CD14-positive monocyte (primary cell): ENCODE measurements at regions not wholly inside any gene's neighbourhood (a gene's known extent, or its start where the extent isn't known, plus 50 kb on each side); places are given as distances from the start of the nearest gene placed in this dataset.

Experiments used
- DNase-seq, 3 donors: peaks; one replicate each; pipeline ENCODE4 v3.0.0-alpha.2; 2011 to 2022
- H2AFZ ChIP-seq: 2 replicates; pipeline ENCODE4 v1.6.0; 2012; ENCODE audit warnings: mild to moderate bottlenecking, low read depth, low read length, inconsistent platforms; ENCODE audit not compliant: insufficient read depth, poor library complexity, severe bottlenecking
- H3K27ac ChIP-seq, 2 donors: 1 replicate in 1 of 2; 2 replicates in 1 of 2; pipeline ENCODE4 v1.5.1; 2012 to 2013; ENCODE audit warnings: low read length in 2 of 2, control low read depth in 1 of 2, inconsistent platforms in 1 of 2, low read depth in 1 of 2, mild to moderate bottlenecking in 1 of 2
- H3K27me3 ChIP-seq, 2 donors: one replicate each; pipeline versions ENCODE4 v1.6.0 to v1.6.1; 2011 to 2013; ENCODE audit warnings: low read length in 2 of 2; ENCODE audit not compliant: control insufficient read depth in 2 of 2, insufficient read depth in 2 of 2
- H3K36me3 ChIP-seq, 2 donors: replicated peaks in 1 of 2; 1 replicate in 1 of 2; 2 replicates in 1 of 2; pipeline versions ENCODE4 v1.5.1 to v1.6.1; 2012 to 2013; ENCODE audit warnings: low read length in 2 of 2, control low read depth in 1 of 2, inconsistent platforms in 1 of 2, mild to moderate bottlenecking in 1 of 2; ENCODE audit not compliant: insufficient read depth in 2 of 2, control insufficient read depth in 1 of 2
- H3K4me1 ChIP-seq, 2 donors: 1 replicate in 1 of 2; 2 replicates in 1 of 2; pipeline versions ENCODE4 v1.5.1 to v1.6.1; 2012 to 2013; ENCODE audit warnings: low read length in 2 of 2, control low read depth in 1 of 2, inconsistent platforms in 1 of 2, mild to moderate bottlenecking in 1 of 2, moderate library complexity in 1 of 2; ENCODE audit not compliant: insufficient read depth in 2 of 2, control insufficient read depth in 1 of 2
- H3K4me2 ChIP-seq: replicated peaks from 2 replicates; pipeline ENCODE3; 2012; ENCODE audit warnings: low read length, moderate library complexity, mild to moderate bottlenecking; ENCODE audit not compliant: poor library complexity, severe bottlenecking; ENCODE audit errors: extremely low read depth
- H3K4me3 ChIP-seq, 3 experiments: fragments of 200-600 bp in 1 of 3; sonication (generic) in 1 of 3; replicated peaks in 1 of 3; 1 replicate in 2 of 3; 2 replicates in 1 of 3; pipeline ENCODE4 v1.5.1; 2011 to 2013; ENCODE audit warnings: low read length in 3 of 3, mild to moderate bottlenecking in 3 of 3, control low read depth in 2 of 3, low read depth in 2 of 3, inconsistent platforms in 1 of 3, moderate library complexity in 1 of 3
- H3K79me2 ChIP-seq: 2 replicates; pipeline ENCODE4 v1.6.0; 2012; ENCODE audit warnings: mild to moderate bottlenecking, control low read depth, inconsistent platforms, low read length, moderate library complexity; ENCODE audit not compliant: insufficient read depth
- H3K9ac ChIP-seq: 2 replicates; pipeline ENCODE4 v1.6.0; 2017; ENCODE audit warnings: low read length, mild to moderate bottlenecking; ENCODE audit not compliant: insufficient read depth, poor library complexity, severe bottlenecking
- H3K9me3 ChIP-seq, 2 donors: replicated peaks in 1 of 2; 1 replicate in 1 of 2; 2 replicates in 1 of 2; pipeline versions ENCODE4 v1.5.1 to v1.6.1; 2012 to 2013; ENCODE audit warnings: low read length in 2 of 2, control low read depth in 1 of 2; ENCODE audit not compliant: control insufficient read depth in 1 of 2, insufficient read depth in 1 of 2
- H4K20me1 ChIP-seq: 2 replicates; pipeline ENCODE4 v1.6.0; 2012; ENCODE audit warnings: mild to moderate bottlenecking, low read length, control low read depth, moderate library complexity; ENCODE audit not compliant: insufficient read depth
- H3K27ac Mint-ChIP-seq, 7 donors: one replicate each; pipeline ENCODE4 v1.8.0; 2020; ENCODE audit warnings: mild to moderate bottlenecking in 7 of 7, mixed read lengths in 7 of 7, moderate library complexity in 6 of 7, inconsistent platforms in 2 of 7
- H3K27me3 Mint-ChIP-seq, 3 donors: one replicate each; pipeline ENCODE4 v1.8.0; 2021 to 2022; ENCODE audit warnings: low read depth in 3 of 3, mild to moderate bottlenecking in 3 of 3, mixed read lengths in 3 of 3, moderate library complexity in 3 of 3, inconsistent platforms in 1 of 3
- H3K36me3 Mint-ChIP-seq, 2 donors: one replicate each; pipeline ENCODE4 v1.8.0; 2020; ENCODE audit warnings: mixed read lengths in 2 of 2, inconsistent platforms in 1 of 2, mild to moderate bottlenecking in 1 of 2
- H3K4me1 Mint-ChIP-seq: one replicate; pipeline ENCODE4 v1.8.0; 2020; ENCODE audit warnings: mild to moderate bottlenecking, mixed read lengths
- H3K4me3 Mint-ChIP-seq, 2 donors: one replicate each; pipeline ENCODE4 v1.8.0; 2020; ENCODE audit warnings: mild to moderate bottlenecking in 2 of 2, mixed read lengths in 2 of 2, moderate library complexity in 1 of 2
- H3K9me3 Mint-ChIP-seq, 7 donors: one replicate each; pipeline ENCODE4 v1.8.0; 2020 to 2022; ENCODE audit warnings: mixed read lengths in 7 of 7, mild to moderate bottlenecking in 6 of 7, moderate library complexity in 6 of 7, inconsistent platforms in 2 of 7
- CTCF ChIP-seq: fragments of 200-600 bp; IDR thresholded peaks from one replicate; pipeline ENCODE4 v1.8.0; 2022; ENCODE audit warnings: antibody characterized with exemption, mild to moderate bottlenecking
- WGBS: methylation state at CpG from one replicate; pipeline ENCODE4 v1.1.5; 2013; ENCODE audit warnings: missing lambda C conversion rate; ENCODE audit not compliant: insufficient coverage; 5-methylcytosine and 5-hydroxymethylcytosine counted together
- intact Hi-C, 2 donors: fragments of 100-400 bp; cut with micrococcal nuclease; formaldehyde crosslinking; loops; one replicate each; pipeline versions ENCODE4 v1.15.0 to v1.15.1; 2023

- Histone ChIP-seq H3K9me3 (peaks cover 4 to 16% of the 10 kb centered on the region in 2 donors), H4K20me1 (no peaks in the 10 kb centered on the region), H3K79me2 (no peaks in the 10 kb centered on the region), H3K4me3 (peak overlapping the region in 1 of 3 experiments; percentile 48), H3K4me1 (peaks cover 19 to 29% of the 10 kb centered on the region in 2 donors), H2AFZ (peak overlapping the region; percentile 27), H3K9ac (no peak overlapping the region), H3K4me2 (peak overlapping the region; percentile 66), H3K27ac (no peak overlapping the region), H3K36me3 (no peaks in the 10 kb centered on the region), H3K27me3 (peaks cover 80 to 83% of the 10 kb centered on the region in 2 donors)
- H3K27ac Mint-ChIP-seq: peak overlapping the region in 6 of 7 donors; percentile 75 to 89 (median 80)
- H3K4me3 Mint-ChIP-seq: peak overlapping the region; percentile 50 to 83
- H3K9me3 Mint-ChIP-seq: peaks cover 3 to 20% (median 14%) of the 10 kb centered on the region in 7 donors
- 9% methylated on average over 27 of the region's 30 CpGs for WGBS
- TF ChIP-seq CTCF: peak; percentile 88
- peaks cover 74 to 88% (median 78%) of the 10 kb centered on the region in 3 donors for H3K27me3 Mint-ChIP-seq
- DNase-seq: peak; percentile 87 to 95 (median 89)
- H3K36me3 Mint-ChIP-seq: peaks cover 10 to 12% of the 10 kb centered on the region in 2 donors
- intact Hi-C loops: loop anchor here (5.0 to 10.0 kb wide), 6 partner anchors 170 to 770 kb away; partner anchors contain the start of genes CBX3 (in 1 of the 2) and HNRNPA2B1 (in 1 of the 2)
- peaks cover 36% of the 10 kb centered on the region for H3K4me1 Mint-ChIP-seq
Measured at GRCh38 chr7:25894902-25895791, 256.9 kb upstream of the NFE2L3 start.

- H3K9me3 Mint-ChIP-seq: peaks cover 3 to 20% (median 14%) of the 10 kb centered on the region in 7 donors
- no peak overlapping the region for H3K27ac Mint-ChIP-seq
- Histone ChIP-seq H2AFZ (peak overlapping the region; percentile 27), H3K9me3 (peaks cover 4 to 16% of the 10 kb centered on the region in 2 donors), H3K9ac (no peak overlapping the region), H3K36me3 (no peaks in the 10 kb centered on the region), H3K4me1 (peaks cover 19 to 29% of the 10 kb centered on the region in 2 donors), H3K4me3 (peak overlapping the region in 1 of 3 experiments; percentile 48), H3K4me2 (peak overlapping the region; percentile 66), H3K27me3 (peaks cover 84% of the 10 kb centered on the region in 2 donors), H3K27ac (no peak overlapping the region), H3K79me2 (no peaks in the 10 kb centered on the region), H4K20me1 (no peaks in the 10 kb centered on the region)
- WGBS: no CpG with 5 or more reads among the region's 6 CpGs
- H3K27me3 Mint-ChIP-seq: peaks cover 78 to 88% (median 80%) of the 10 kb centered on the region in 3 donors
- no peak for DNase-seq
- intact Hi-C loops: loop anchor here (10.0 kb wide), 3 partner anchors 169 to 769 kb away; partner anchors contain the start of genes CBX3 (in 1 of the 2) and HNRNPA2B1 (in 1 of the 2)
- H3K36me3 Mint-ChIP-seq: peaks cover 10 to 12% of the 10 kb centered on the region in 2 donors
- peak overlapping the region; percentile 50 to 83 for H3K4me3 Mint-ChIP-seq
- TF ChIP-seq CTCF: no peak
- peaks cover 36% of the 10 kb centered on the region for H3K4me1 Mint-ChIP-seq
Measured at GRCh38 chr7:25895792-25896171, 256.2 kb upstream of the NFE2L3 start.
